ENCODE measurements at regions not wholly inside any gene's neighbourhood (a gene's known extent, or its start where the extent isn't known, plus 50 kb on each side); places are given as distances from the start of the nearest gene placed in this dataset.
"Not testable (repeated sequence)": the region's sequence is repeated elsewhere in the genome, so short reads cannot be mapped to it uniquely, and the experiment has no call there.

DNA sequence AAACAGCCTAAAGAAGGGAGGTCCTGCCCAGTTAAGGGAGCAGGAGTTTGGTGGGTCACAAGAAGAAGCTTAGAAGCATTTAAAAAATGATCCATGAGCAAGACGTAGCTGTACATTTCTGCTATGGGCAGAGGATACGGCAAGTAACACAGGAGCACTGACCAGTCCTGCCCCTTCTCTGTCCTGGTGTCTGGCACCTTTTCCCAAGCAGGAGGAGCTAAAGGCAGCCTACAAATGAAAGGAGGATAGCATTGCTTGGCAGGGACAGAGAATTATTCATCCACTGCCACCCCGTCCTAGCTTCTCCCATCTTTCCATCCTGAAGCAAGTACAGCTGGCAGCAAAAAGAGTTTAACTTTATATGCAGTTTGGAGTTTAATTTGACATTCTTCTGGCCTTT is 1077.6 kb downstream of the TYW1 start:
- H3K9me3 Mint-ChIP-seq (ENCODE audit: unreplicated experiment), result no peaks in the 10 kb centered on the region
- DNase-seq, result no peak
- H3K4me1 Mint-ChIP-seq (ENCODE audit: low read depth, unreplicated experiment), result no peaks in the 10 kb centered on the region
- no peaks in the 10 kb centered on the region for H3K27me3 Mint-ChIP-seq (ENCODE audit: unreplicated experiment)
- TF ChIP-seq, protein P1, sequence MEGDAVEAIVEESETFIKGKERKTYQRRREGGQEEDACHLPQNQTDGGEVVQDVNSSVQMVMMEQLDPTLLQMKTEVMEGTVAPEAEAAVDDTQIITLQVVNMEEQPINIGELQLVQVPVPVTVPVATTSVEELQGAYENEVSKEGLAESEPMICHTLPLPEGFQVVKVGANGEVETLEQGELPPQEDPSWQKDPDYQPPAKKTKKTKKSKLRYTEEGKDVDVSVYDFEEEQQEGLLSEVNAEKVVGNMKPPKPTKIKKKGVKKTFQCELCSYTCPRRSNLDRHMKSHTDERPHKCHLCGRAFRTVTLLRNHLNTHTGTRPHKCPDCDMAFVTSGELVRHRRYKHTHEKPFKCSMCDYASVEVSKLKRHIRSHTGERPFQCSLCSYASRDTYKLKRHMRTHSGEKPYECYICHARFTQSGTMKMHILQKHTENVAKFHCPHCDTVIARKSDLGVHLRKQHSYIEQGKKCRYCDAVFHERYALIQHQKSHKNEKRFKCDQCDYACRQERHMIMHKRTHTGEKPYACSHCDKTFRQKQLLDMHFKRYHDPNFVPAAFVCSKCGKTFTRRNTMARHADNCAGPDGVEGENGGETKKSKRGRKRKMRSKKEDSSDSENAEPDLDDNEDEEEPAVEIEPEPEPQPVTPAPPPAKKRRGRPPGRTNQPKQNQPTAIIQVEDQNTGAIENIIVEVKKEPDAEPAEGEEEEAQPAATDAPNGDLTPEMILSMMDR (IDR thresholded peaks at IDR 0.05; ENCODE audit: partially characterized antibody, unreplicated experiment), result no peak
- H3K36me3 Mint-ChIP-seq (ENCODE audit: unreplicated experiment), result peaks cover 4% of the 10 kb centered on the region
- H3K27ac Mint-ChIP-seq (ENCODE audit: unreplicated experiment), result no peak overlapping the region
- H3K4me3 Mint-ChIP-seq (ENCODE audit: unreplicated experiment), result no peak overlapping the region

GRCh38 chr7:68078157-68078710 is 1081.6 kb downstream of the TYW1 start:
- H3K27ac Mint-ChIP-seq (ENCODE audit: unreplicated experiment), result no peak overlapping the region
- no peak overlapping the region for H3K4me3 Mint-ChIP-seq (ENCODE audit: unreplicated experiment)
- no peaks in the 10 kb centered on the region for H3K4me1 Mint-ChIP-seq (ENCODE audit: low read depth, unreplicated experiment)
- H3K27me3 Mint-ChIP-seq (ENCODE audit: unreplicated experiment), result no peaks in the 10 kb centered on the region
- H3K36me3 Mint-ChIP-seq (ENCODE audit: unreplicated experiment), result peaks cover 13% of the 10 kb centered on the region
- TF ChIP-seq, protein P1 (IDR thresholded peaks at IDR 0.05; ENCODE audit: partially characterized antibody, unreplicated experiment), result no peak
- no peak for DNase-seq
- peaks cover 3% of the 10 kb centered on the region for H3K9me3 Mint-ChIP-seq (ENCODE audit: unreplicated experiment)

- H3K4me3 Mint-ChIP-seq (ENCODE audit: unreplicated experiment); H3K4me1 Mint-ChIP-seq (ENCODE audit: low read depth, unreplicated experiment); H3K27me3 Mint-ChIP-seq (ENCODE audit: unreplicated experiment); H3K27ac Mint-ChIP-seq (ENCODE audit: unreplicated experiment); DNase-seq: not testable (repeated sequence)
- Mint-ChIP-seq H3K36me3 (ENCODE audit: unreplicated experiment) (peaks cover 13% of the 10 kb centered on the region), H3K9me3 (ENCODE audit: unreplicated experiment) (peaks cover 15% of the 10 kb centered on the region)
Observed at GRCh38 chr7:68082066-68082960, 1085.7 kb downstream of the TYW1 start.

DNA sequence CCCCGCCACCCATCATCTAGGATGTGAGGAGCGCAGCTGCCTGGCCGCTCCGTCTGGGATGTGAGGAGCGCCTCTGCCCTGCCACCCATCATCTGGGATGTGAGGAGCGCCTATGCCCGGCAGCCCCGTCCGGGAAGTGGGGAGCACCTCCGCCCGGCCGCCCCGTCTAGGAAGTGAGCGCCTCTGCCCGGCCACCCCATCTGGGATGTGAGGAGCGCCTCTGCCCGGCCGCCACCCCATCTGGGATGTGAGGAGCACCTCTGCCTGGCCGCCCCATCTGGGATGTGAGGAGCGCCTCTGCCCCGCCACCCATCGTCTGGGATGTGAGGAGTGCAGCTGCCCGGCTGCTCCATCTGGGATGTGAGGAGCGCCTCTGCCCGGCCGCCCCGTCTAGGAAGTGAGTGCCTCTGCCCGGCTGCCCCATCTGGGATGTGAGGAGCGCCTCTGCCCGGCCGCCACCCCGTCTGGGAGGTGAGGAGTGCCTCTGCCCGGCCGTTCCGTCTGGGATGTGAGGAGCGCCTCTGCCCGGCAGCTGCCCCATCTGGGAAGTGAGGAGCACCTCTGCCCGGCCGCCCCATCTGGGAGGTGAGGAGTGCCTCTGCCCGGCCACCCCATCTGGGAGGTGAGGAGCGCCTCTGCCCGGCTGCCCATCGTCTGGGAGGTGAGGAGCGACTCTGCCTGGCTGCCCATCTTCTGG is 1086.5 kb downstream of the TYW1 start:
- Mint-ChIP-seq H3K36me3 (ENCODE audit: unreplicated experiment) (peaks cover 13% of the 10 kb centered on the region), H3K9me3 (ENCODE audit: unreplicated experiment) (peaks cover 15% of the 10 kb centered on the region)
- not testable (repeated sequence) for H3K27me3 Mint-ChIP-seq (ENCODE audit: unreplicated experiment); DNase-seq; H3K4me1 Mint-ChIP-seq (ENCODE audit: low read depth, unreplicated experiment); H3K4me3 Mint-ChIP-seq (ENCODE audit: unreplicated experiment); H3K27ac Mint-ChIP-seq (ENCODE audit: unreplicated experiment)

DNA sequence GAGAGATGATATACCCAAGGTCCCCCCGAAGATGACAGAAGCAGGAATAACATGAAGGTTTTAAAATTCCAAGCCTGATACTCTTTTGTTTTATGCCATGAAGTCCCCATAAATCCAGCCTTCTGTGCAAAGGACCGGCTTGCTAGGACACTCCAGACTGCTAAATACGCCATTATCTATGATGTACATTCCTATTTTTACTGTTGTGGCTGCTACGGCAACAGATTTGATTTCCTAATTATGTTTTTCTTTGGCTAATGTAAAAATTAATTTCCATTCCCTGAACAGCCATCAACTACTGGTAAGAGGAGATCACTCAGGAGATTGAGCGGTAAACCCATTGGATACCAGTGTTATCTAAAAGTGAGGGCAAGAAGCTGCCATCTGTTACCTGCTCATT is 1090.8 kb downstream of the TYW1 start:
- Mint-ChIP-seq H3K4me1 (ENCODE audit: low read depth, unreplicated experiment) (peaks cover 2% of the 10 kb centered on the region), H3K4me3 (ENCODE audit: unreplicated experiment) (no peak overlapping the region), H3K27me3 (ENCODE audit: unreplicated experiment) (no peaks in the 10 kb centered on the region), H3K36me3 (ENCODE audit: unreplicated experiment) (no peaks in the 10 kb centered on the region), H3K27ac (ENCODE audit: unreplicated experiment) (no peak overlapping the region), H3K9me3 (ENCODE audit: unreplicated experiment) (peaks cover 13% of the 10 kb centered on the region)
- DNase-seq, result no peak
- TF ChIP-seq, protein P1 (IDR thresholded peaks at IDR 0.05; ENCODE audit: partially characterized antibody, unreplicated experiment), result no peak
